Peyer's patch (tissue), 4 donors: ENCODE measurements at regions not wholly inside any gene's neighbourhood (a gene's known extent, or its start where the extent isn't known, plus 50 kb on each side); places are given as distances from the start of the nearest gene placed in this dataset.

ENCODE experiments used
- DNase-seq, 3 donors: peaks; one replicate each; pipeline ENCODE4 v3.0.0-alpha.2; 2017 to 2019
- H3K27ac ChIP-seq, 4 donors: fragments of 200-600 bp; sonication (generic); one replicate each; pipeline ENCODE4 v1.5.1; 2016 to 2019
- H3K27me3 ChIP-seq, 2 donors: fragments of 200-600 bp; sonication (generic); one replicate each; pipeline ENCODE4 v1.5.1; 2019
- H3K36me3 ChIP-seq, 3 donors: fragments of 200-600 bp; sonication (generic); one replicate each; pipeline ENCODE4 v1.5.1; 2016 to 2019
- H3K4me1 ChIP-seq, 4 donors: fragments of 200-600 bp; sonication (generic); one replicate each; pipeline ENCODE4 v1.5.1; 2016 to 2019
- H3K4me3 ChIP-seq, 4 donors: fragments of 200-600 bp; sonication (generic); 1 replicate in 3 of 4; 2 replicates in 1 of 4; pipeline ENCODE4 v1.5.1; 2016 to 2019; ENCODE audit warnings: mild to moderate bottlenecking in 1 of 4
- H3K9me3 ChIP-seq, 4 donors: fragments of 200-600 bp; sonication (generic); one replicate each; pipeline ENCODE4 v1.5.1; 2016 to 2019; ENCODE audit warnings: mild to moderate bottlenecking in 1 of 4
- CTCF ChIP-seq, 6 experiments: fragments of 450-650 bp in 4 of 6; fragments of 200-600 bp in 2 of 6; sonication (generic) in 1 of 6; IDR thresholded peaks; one replicate each; pipeline ENCODE4 v1.5.1; 2017 to 2019; ENCODE audit warnings: antibody characterized with exemption in 6 of 6, mild to moderate bottlenecking in 3 of 6, moderate library complexity in 1 of 6
- POLR2A ChIP-seq, 2 donors: fragments of 450-650 bp; IDR thresholded peaks; one replicate each; pipeline ENCODE4 v1.5.1; 2017; ENCODE audit warnings: antibody characterized with exemption in 2 of 2, mild to moderate bottlenecking in 2 of 2, moderate library complexity in 2 of 2

GRCh38 chr21:19969156-19969555, 1029.1 kb upstream of the NCAM2 start:
- no peaks in the 10 kb centered on the region for H3K9me3 ChIP-seq
- no peak overlapping the region for H3K27ac ChIP-seq
- H3K36me3 ChIP-seq, result no peaks in the 10 kb centered on the region
- no peak for TF ChIP-seq POLR2A (IDR thresholded peaks at IDR 0.05)
- TF ChIP-seq CTCF (IDR thresholded peaks at IDR 0.05), result no peak
- H3K4me3 ChIP-seq, result no peak overlapping the region
- no peak for DNase-seq
- no peaks in the 10 kb centered on the region for H3K27me3 ChIP-seq
- no peaks in the 10 kb centered on the region for H3K4me1 ChIP-seq

GRCh38 chr21:19981938-19982337, 1016.3 kb upstream of the NCAM2 start:
- Histone ChIP-seq H3K4me3 (no peak overlapping the region), H3K36me3 (no peaks in the 10 kb centered on the region), H3K4me1 (no peaks in the 10 kb centered on the region), H3K27me3 (no peaks in the 10 kb centered on the region), H3K27ac (no peak overlapping the region), H3K9me3 (no peaks in the 10 kb centered on the region)
- DNase-seq, result no peak
- TF ChIP-seq POLR2A (IDR thresholded peaks at IDR 0.05) (no peak), CTCF (IDR thresholded peaks at IDR 0.05) (no peak)

GRCh38 chr21:19986396-19986795, 1011.8 kb upstream of the NCAM2 start:
- Histone ChIP-seq H3K27ac (no peak overlapping the region), H3K27me3 (no peaks in the 10 kb centered on the region), H3K9me3 (no peaks in the 10 kb centered on the region), H3K4me3 (no peak overlapping the region), H3K36me3 (no peaks in the 10 kb centered on the region), H3K4me1 (no peaks in the 10 kb centered on the region)
- TF ChIP-seq POLR2A (IDR thresholded peaks at IDR 0.05) (no peak), CTCF (IDR thresholded peaks at IDR 0.05) (no peak)
- no peak for DNase-seq

- Histone ChIP-seq H3K27ac (no peak overlapping the region), H3K4me3 (no peak overlapping the region), H3K9me3 (no peaks in the 10 kb centered on the region), H3K36me3 (no peaks in the 10 kb centered on the region), H3K27me3 (no peaks in the 10 kb centered on the region), H3K4me1 (no peaks in the 10 kb centered on the region)
- DNase-seq, result no peak
- TF ChIP-seq POLR2A (IDR thresholded peaks at IDR 0.05) (no peak), CTCF (IDR thresholded peaks at IDR 0.05) (no peak)
Measured at GRCh38 chr21:19987671-19988070, 1010.5 kb upstream of the NCAM2 start.

- DNase-seq, result no peak
- TF ChIP-seq POLR2A (IDR thresholded peaks at IDR 0.05) (no peak), CTCF (IDR thresholded peaks at IDR 0.05) (no peak)
- Histone ChIP-seq H3K36me3 (no peaks in the 10 kb centered on the region), H3K9me3 (peaks cover 0 to 4% (median 0%) of the 10 kb centered on the region in 4 donors), H3K27ac (no peak overlapping the region), H3K4me3 (no peak overlapping the region), H3K27me3 (no peaks in the 10 kb centered on the region), H3K4me1 (no peaks in the 10 kb centered on the region)
Measured at GRCh38 chr21:19992540-19992939, 1005.7 kb upstream of the NCAM2 start.

- no peaks in the 10 kb centered on the region for H3K4me1 ChIP-seq
- no peak overlapping the region for H3K27ac ChIP-seq
- TF ChIP-seq CTCF (IDR thresholded peaks at IDR 0.05), result no peak
- no peak for TF ChIP-seq POLR2A (IDR thresholded peaks at IDR 0.05)
- H3K9me3 ChIP-seq, result peaks cover 0 to 4% (median 0%) of the 10 kb centered on the region in 4 donors
- no peak overlapping the region for H3K4me3 ChIP-seq
- no peaks in the 10 kb centered on the region for H3K27me3 ChIP-seq
- H3K36me3 ChIP-seq, result no peaks in the 10 kb centered on the region
- no peak for DNase-seq
Measured at GRCh38 chr21:19993268-19993667, 1004.9 kb upstream of the NCAM2 start.
